OCI-LY3 (cell line): ENCODE measurements at regions not wholly inside any gene's neighbourhood (a gene's known extent, or its start where the extent isn't known, plus 50 kb on each side); places are given as distances from the start of the nearest gene placed in this dataset.

Source experiments
- CTCF ChIP-seq: fragments of 200-600, 300-600 bp; sonication (generic); IDR thresholded peaks from 2 replicates; pipeline ENCODE4 v1.5.1; 2014; ENCODE audit warnings: antibody characterized with exemption, low read length, low read depth
- EZH2phosphoT487 ChIP-seq: fragments of 200-600 bp; shearing (Covaris generic); IDR thresholded peaks from 2 replicates; pipeline ENCODE4 v1.6.1; 2018; ENCODE audit warnings: antibody characterized with exemption, mixed run types, low read depth

- TF ChIP-seq CTCF (no peak), EZH2phosphoT487 (no peak)
Measured at GRCh38 chr3:137468446-137468845, 295.7 kb upstream of the SOX14 start.
